ENCODE measurements at regions not wholly inside any gene's neighbourhood (a gene's known extent, or its start where the extent isn't known, plus 50 kb on each side); places are given as distances from the start of the nearest gene placed in this dataset.

DNA sequence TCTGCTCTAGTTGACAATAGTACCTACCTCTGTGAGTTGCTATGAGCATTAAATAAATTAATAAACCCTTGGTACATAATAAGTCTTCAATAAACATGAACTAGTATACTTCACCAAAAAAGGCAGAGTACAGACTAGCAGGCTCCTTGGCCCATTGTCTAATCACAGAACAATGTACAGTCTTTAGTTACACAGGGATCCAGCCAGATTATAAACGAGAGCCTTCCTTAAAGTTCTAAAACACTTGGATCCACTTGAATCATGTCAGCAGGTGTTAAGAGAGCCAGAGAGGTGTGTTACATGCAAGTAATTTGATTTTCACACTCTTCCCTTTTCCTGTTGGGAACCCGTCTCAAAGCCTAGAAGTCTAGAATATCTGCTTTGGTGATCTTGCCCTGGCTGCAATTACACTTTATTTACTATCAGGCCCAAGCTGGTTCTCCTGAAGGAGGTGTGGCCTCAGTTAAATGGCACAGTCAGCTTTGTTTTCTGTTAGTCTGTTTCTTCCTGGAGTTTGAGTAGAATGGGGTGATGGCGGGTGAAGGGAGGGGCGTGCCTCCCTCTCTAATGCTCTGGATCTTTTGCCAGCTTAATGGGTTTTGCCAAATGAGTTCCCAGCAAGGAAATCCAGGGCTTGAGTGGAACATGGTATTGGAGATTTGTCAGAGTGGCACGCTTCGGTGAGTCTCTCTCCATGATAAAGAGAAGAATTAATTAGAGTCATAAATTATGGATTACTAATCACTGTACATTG, 570.9 kb upstream of the CAMK1G start:
- DNase-seq (ENCODE audit: low read depth, low spot score) = no peak

- DNase-seq (ENCODE audit: low read depth, low spot score) = no peak
Measured at GRCh38 chr1:209015092-209015491, 568.4 kb upstream of the CAMK1G start.

DNA sequence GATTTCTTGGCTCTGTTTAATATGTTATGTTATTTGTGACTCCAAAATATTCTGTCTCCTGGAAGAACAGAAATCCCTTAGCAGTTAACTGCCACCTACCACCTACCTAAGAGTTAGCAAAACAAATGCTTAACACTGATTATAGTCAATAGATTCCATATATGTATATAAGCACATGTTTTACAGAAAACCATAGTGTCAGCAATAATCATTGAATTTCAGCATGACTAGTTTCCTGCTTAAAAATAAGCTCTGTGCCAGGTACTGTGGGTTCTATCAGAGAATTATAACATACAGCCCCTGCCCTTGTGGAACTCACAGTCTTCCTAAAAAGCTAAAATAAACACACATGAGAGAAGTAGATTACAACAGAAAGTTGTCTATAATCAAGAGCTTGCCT, 561.9 kb upstream of the CAMK1G start:
- no peak for DNase-seq (ENCODE audit: low read depth, low spot score)

DNA sequence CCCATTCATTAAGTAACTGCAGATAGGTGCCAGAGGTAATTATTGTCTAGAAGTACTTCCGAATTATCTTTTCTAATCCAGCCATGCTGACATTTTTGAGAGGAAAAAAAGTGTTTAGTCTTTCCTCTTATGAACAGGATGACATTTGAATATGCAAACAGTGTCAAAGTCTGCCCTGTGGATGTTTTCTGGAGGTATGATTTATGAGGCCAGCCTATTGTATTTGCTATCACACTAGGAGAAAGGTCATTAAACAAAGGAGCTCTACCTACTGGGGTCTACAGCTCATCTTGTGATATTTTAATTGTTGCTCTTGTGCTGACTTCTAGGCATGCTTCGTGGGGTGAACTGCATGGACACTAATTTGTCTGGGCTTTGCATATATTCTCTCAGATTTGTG, 559.7 kb upstream of the CAMK1G start:
- DNase-seq (ENCODE audit: low read depth, low spot score) = no peak

DNA sequence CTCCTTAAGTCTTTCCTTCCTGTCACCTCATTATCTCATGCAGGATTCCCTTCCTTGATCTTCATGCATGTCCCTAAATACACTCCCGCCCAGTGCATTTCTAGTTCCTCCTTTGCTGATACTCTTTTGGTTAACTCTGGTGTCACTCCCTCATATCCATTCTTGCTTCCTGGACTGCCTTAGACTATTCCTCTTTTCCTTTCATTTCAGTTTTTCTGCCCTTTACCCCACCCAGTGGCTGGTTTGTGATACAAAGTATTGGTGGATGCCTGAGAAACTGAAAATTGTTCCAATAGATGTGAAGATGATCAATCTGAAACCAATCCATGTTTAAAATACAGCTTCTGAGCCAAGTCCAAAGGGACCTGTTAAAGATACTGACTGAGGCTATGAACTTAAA, 553.8 kb upstream of the CAMK1G start:
- no peak for DNase-seq (ENCODE audit: low read depth, low spot score)

DNA sequence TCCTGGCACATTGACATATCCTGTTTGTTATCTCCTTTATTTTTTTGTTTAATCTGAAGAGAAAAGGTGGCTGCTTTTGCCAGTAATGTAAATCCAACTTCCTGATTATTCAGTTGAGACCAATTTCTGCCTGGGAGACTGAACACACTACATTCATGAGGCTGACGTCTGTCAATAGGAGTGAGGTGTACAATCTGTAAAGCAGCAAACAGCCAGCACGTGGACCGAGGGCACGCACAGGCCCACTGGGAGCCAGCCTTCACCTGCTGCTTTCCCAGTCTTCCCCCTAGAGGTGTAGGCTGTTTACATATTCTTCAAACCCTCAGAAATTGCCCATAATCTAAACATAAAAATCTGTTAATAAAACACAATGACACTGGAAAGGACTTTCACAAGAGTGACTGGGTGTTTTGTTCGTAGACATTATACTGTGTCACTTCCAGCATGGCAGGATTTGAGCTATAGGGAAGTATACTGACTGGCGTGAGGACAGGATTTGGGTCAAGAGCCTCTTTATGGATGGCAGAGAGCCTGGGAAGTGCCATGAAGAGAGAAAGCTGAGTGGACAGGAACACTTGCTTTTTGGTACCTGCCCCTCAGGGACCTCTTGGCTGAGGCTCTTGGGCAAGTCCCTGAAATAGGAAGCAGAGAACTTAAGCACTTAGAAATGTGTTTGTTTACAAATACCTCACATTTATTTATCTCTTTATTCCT, 552.9 kb upstream of the CAMK1G start:
- no peak for DNase-seq (ENCODE audit: low read depth, low spot score)

- no peak for DNase-seq (ENCODE audit: low read depth, low spot score)
Measured at GRCh38 chr1:209037064-209037463, 546.5 kb upstream of the CAMK1G start.

GRCh38 chr1:209038316-209038715, 545.2 kb upstream of the CAMK1G start:
- DNase-seq (ENCODE audit: low read depth, low spot score) = no peak

GRCh38 chr1:209038735-209039134, 544.8 kb upstream of the CAMK1G start:
- no peak for DNase-seq (ENCODE audit: low read depth, low spot score)

DNA sequence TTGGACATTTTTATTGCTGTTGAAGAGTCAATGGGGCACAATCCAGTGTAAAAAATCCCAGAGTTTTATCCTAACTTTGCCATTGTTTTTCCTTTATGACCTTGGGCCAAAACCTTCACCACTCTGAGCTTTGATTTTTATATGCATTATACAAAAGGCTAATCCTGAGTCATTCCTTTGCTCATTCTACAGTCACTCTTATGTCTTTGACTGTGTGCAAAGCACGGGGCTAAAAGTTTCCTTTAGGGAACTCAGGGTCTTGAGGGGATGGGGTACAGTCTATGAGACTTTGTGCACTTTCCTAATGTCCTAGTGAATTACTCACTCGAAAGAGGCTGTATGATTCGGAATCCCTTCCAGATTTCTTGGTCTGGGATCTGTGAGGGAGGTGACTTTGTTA, 543.2 kb upstream of the CAMK1G start:
- DNase-seq (ENCODE audit: low read depth, low spot score) = no peak

DNA sequence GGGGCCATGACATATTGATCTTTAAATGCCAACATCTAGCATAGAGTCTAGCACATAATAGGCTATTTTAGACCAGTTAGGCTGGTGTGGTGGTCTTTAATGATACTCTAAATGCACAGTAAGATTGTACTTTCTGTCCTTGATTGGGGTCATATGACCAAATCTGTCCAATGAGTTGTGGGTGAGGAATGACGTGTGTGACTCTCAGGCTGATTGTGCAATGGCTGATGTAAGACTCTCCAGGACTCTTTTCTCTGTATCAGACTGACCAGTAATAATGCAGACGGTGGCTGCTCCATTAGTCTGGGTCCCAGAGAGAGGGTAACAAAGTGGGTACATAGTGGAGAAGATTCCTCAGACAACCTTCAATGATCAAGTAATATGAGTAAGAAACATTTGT, 541.6 kb upstream of the CAMK1G start:
- no peak for DNase-seq (ENCODE audit: low read depth, low spot score)

- no peak for DNase-seq (ENCODE audit: low read depth, low spot score)
Measured at GRCh38 chr1:209042413-209042812, 541.1 kb upstream of the CAMK1G start.

- no peak for DNase-seq (ENCODE audit: low read depth, low spot score)
Measured at GRCh38 chr1:209045331-209046057, 538.0 kb upstream of the CAMK1G start.

DNA sequence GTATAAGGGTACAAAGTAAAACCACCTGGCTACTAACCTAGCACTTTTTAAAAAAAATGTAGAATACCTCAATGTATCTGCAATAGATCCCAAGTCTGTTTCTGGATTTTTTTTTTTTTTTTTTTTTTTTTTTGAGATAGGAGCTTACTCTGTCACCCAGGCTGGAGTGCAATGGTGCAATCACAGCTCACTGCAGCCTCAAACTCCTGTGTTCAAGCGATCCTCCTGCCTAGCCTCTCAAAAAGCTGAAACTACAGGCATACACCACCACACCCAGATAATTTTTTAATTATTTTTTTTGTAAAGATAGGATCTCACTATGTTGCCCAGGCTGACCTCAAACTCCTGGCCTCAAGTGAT, 537.5 kb upstream of the CAMK1G start:
- no peak for DNase-seq (ENCODE audit: low read depth, low spot score)

- DNase-seq (ENCODE audit: low read depth, low spot score) = no peak
Measured at GRCh38 chr1:209046935-209047334, 536.6 kb upstream of the CAMK1G start.

- no peak for DNase-seq (ENCODE audit: low read depth, low spot score)
Measured at GRCh38 chr1:209048941-209049669, 534.4 kb upstream of the CAMK1G start.

DNA sequence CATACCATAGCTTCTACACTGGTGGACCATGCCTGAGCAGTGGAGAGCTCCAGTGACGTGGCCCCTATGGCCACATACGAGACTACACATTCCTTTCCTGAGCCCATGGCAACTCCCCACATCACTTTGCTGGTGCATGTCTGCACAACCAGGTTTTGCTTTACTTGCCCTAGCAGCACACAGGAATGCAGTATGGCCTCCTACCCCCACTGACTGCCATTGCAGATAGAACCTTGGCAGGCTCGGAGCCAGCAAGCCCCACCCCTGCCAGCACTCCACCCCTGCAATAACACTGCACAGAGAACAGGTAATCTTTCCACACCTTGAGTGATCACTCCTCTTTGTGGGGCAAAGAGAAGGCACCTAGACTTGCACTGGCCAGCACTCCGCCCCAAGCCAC, 531.9 kb upstream of the CAMK1G start:
- DNase-seq (ENCODE audit: low read depth, low spot score) = no peak

GRCh38 chr1:209053587-209053986, 529.9 kb upstream of the CAMK1G start:
- DNase-seq (ENCODE audit: low read depth, low spot score) = no peak

DNA sequence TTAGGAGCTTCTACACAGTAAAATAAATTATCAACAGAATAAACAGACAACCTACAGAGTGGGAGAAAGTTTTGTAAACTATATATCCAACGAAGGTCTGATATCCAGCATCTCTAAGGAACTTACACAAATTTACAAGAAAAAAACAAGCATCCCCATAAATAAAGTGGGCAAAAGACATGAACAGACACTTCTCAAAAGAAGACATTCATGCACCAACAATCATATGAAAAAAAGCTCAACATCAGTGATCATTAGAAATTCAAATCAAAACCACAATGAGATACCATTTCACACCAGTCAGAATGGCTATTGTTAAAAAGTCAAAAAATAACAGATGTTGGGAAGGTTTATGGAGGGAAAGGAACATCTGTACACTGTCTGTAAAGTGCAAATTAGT, 526.4 kb upstream of the CAMK1G start:
- DNase-seq (ENCODE audit: low read depth, low spot score) = no peak

DNA sequence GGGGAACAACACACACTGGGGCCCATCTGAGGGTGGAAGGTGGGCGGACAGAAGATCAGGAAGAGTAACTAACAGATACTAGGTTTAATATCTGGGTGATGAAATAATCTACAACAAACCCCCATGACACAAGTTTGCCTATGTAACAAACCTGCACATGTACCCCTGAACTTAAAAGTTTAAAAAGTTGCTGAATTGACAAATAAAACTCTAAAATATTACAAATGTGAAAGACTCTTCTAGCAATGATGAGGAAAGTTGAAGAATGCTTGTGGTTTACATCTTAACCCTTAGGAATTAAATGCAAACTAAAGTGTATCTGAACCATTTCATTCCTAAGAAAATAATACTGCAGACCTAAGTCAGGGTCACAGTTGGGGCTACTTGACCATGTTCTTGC, 525.6 kb upstream of the CAMK1G start:
- no peak for DNase-seq (ENCODE audit: low read depth, low spot score)

DNA sequence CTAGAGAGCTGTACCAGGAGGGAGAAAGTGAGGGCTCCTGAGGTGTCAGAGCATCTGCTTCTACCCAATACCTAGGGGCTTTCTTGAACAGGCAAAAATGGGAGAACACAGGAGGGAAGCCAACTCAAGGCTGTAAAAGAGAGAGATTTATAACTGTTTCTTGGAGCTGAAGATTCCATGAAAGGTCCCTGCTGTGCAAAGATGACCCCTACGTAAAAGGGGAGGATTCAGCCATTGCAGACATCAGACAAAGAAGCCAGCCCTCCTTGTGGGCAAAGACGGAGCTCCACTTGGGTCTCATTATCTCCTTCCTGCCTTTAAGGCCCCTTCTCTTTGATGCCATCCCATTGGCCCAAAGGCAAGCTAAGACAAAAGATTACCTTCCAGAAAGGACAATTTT, 524.1 kb upstream of the CAMK1G start:
- no peak for DNase-seq (ENCODE audit: low read depth, low spot score)

GRCh38 chr1:209059981-209060380, 523.5 kb upstream of the CAMK1G start:
- DNase-seq (ENCODE audit: low read depth, low spot score) = no peak

Measured in iPS DF 19.7 (cell line).